Ishikawa (cell line): ENCODE measurements at regions not wholly inside any gene's neighbourhood (a gene's known extent, or its start where the extent isn't known, plus 50 kb on each side); places are given as distances from the start of the nearest gene placed in this dataset.

Experiments used
- CEBPB ChIP-seq: IDR thresholded peaks from 2 replicates; pipeline ENCODE4 v1.6.1; 2012
- CREB1 ChIP-seq: IDR thresholded peaks from 2 replicates; pipeline ENCODE4 v1.6.1; 2012; ENCODE audit warnings: low read depth
- EGR1 ChIP-seq: IDR thresholded peaks from 2 replicates; pipeline ENCODE4 v1.6.1; 2012
- EP300 ChIP-seq: IDR thresholded peaks from 2 replicates; pipeline ENCODE4 v1.6.1; 2012; ENCODE audit warnings: borderline replicate concordance
- FOXM1 ChIP-seq: IDR thresholded peaks from 2 replicates; pipeline ENCODE4 v1.6.1; 2012; ENCODE audit warnings: low read depth, borderline replicate concordance
- TAF1 ChIP-seq: IDR thresholded peaks from 2 replicates; pipeline ENCODE4 v1.6.1; 2012; ENCODE audit warnings: low read depth, mild to moderate bottlenecking
- TCF12 ChIP-seq: IDR thresholded peaks from 2 replicates; pipeline ENCODE4 v1.6.1; 2012; ENCODE audit warnings: low read depth
- ZBTB7A ChIP-seq: IDR thresholded peaks from 2 replicates; pipeline ENCODE4 v1.6.1; 2012; ENCODE audit warnings: low read depth
- TF ChIP-seq, protein P1 (sequence below): IDR thresholded peaks from 2 replicates; pipeline ENCODE4 v1.6.1; 2012
- TF ChIP-seq, protein P2 (sequence below): IDR thresholded peaks from 2 replicates; pipeline ENCODE4 v1.6.1; 2012; ENCODE audit warnings: low read depth, mild to moderate bottlenecking

DNA sequence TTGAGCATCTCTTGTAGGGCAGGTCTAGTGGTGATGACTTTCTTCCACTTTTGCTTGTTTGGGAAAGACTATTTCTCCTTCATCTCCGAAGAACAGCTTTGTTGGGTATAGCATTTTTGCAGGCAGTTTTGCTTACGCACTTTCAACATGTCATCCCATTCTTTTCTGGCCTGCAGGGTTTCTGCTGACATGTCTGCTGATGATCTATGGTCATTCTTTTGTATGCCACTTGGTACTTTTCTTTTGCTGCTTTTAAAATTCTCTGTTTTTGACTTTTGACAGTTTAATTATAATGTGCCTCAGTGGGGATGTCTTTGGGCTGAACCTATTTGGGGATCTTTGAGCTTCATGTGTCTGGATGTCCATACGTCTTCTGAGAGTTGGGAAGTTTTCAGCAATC, 78.2 kb downstream of the PTHLH start:
- no peak for TF ChIP-seq CREB1
- TF ChIP-seq TCF12: no peak
- TF ChIP-seq, protein P1, sequence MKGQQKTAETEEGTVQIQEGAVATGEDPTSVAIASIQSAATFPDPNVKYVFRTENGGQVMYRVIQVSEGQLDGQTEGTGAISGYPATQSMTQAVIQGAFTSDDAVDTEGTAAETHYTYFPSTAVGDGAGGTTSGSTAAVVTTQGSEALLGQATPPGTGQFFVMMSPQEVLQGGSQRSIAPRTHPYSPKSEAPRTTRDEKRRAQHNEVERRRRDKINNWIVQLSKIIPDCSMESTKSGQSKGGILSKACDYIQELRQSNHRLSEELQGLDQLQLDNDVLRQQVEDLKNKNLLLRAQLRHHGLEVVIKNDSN: no peak
- TF ChIP-seq EGR1: no peak
- no peak for TF ChIP-seq TAF1
- no peak for TF ChIP-seq CEBPB
- TF ChIP-seq FOXM1: no peak
- no peak for TF ChIP-seq ZBTB7A
- no peak for TF ChIP-seq EP300
- TF ChIP-seq, protein P2, sequence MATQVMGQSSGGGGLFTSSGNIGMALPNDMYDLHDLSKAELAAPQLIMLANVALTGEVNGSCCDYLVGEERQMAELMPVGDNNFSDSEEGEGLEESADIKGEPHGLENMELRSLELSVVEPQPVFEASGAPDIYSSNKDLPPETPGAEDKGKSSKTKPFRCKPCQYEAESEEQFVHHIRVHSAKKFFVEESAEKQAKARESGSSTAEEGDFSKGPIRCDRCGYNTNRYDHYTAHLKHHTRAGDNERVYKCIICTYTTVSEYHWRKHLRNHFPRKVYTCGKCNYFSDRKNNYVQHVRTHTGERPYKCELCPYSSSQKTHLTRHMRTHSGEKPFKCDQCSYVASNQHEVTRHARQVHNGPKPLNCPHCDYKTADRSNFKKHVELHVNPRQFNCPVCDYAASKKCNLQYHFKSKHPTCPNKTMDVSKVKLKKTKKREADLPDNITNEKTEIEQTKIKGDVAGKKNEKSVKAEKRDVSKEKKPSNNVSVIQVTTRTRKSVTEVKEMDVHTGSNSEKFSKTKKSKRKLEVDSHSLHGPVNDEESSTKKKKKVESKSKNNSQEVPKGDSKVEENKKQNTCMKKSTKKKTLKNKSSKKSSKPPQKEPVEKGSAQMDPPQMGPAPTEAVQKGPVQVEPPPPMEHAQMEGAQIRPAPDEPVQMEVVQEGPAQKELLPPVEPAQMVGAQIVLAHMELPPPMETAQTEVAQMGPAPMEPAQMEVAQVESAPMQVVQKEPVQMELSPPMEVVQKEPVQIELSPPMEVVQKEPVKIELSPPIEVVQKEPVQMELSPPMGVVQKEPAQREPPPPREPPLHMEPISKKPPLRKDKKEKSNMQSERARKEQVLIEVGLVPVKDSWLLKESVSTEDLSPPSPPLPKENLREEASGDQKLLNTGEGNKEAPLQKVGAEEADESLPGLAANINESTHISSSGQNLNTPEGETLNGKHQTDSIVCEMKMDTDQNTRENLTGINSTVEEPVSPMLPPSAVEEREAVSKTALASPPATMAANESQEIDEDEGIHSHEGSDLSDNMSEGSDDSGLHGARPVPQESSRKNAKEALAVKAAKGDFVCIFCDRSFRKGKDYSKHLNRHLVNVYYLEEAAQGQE: no peak
